ENCODE measurements at regions not wholly inside any gene's neighbourhood (a gene's known extent, or its start where the extent isn't known, plus 50 kb on each side); places are given as distances from the start of the nearest gene placed in this dataset.

GRCh38 chr5:18052569-18052968, 418.3 kb downstream of the TAF11L14 start (continued):
- TF ChIP-seq ZNF462 (CRISPR knock-in tag; IDR thresholded peaks at IDR 0.05) (no peak), ZNF114 (CRISPR knock-in tag; IDR thresholded peaks at IDR 0.05) (no peak), ETS1 (IDR thresholded peaks at IDR 0.05) (no peak), EZH2 (IDR thresholded peaks at IDR 0.05; ENCODE audit: low read depth, unreplicated experiment) (no peak), ZNF331 (CRISPR knock-in tag; IDR thresholded peaks at IDR 0.05; ENCODE audit: low read depth) (no peak), CTCF (conservative IDR thresholded peaks at IDR 0.05; ENCODE audit: low read depth in 2 of 2) (no peak)

GRCh38 chr5:18057725-18058124, 423.5 kb downstream of the TAF11L14 start:
- H3K36me3 Mint-ChIP-seq (ENCODE audit: low read depth), result no peaks in the 10 kb centered on the region
- Histone ChIP-seq H3K27me3 (ENCODE audit: insufficient read depth) (no peaks in the 10 kb centered on the region), H2AFZ (no peak overlapping the region), H4K20me1 (replicated peaks; ENCODE audit: insufficient read depth) (no peaks in the 10 kb centered on the region), H3K4me2 (no peak overlapping the region), H3K9me2 (ENCODE audit: insufficient read depth) (0 out of 2 replicates have a peak, but pooled peaks cover 6% of the 10 kb centered on the region), H3K4me1 (ENCODE audit: insufficient read depth) (no peaks in the 10 kb centered on the region), H3K27ac (ENCODE audit: low read depth) (no peak overlapping the region), H3K79me2 (replicated peaks; ENCODE audit: insufficient read depth) (no peaks in the 10 kb centered on the region), H3K36me3 (ENCODE audit: insufficient read depth) (no peaks in the 10 kb centered on the region), H3F3A (replicated peaks; ENCODE audit: low read depth) (no peaks in the 10 kb centered on the region), H3K4me3 (no peak overlapping the region)
- no peak overlapping the region for H3K27ac Mint-ChIP-seq
- H3K4me1 Mint-ChIP-seq, result no peaks in the 10 kb centered on the region
- no peaks in the 10 kb centered on the region for H3K9me3 Mint-ChIP-seq
- no peaks in the 10 kb centered on the region for H3K27me3 Mint-ChIP-seq (ENCODE audit: insufficient read depth, low read depth, poor library complexity)
- H3K4me3 Mint-ChIP-seq, result no peak overlapping the region
- ATAC-seq, result no peak
- no peak for DNase-seq (ENCODE audit: low spot score)
- TF ChIP-seq ZNF114 (CRISPR knock-in tag; IDR thresholded peaks at IDR 0.05) (no peak), EZH2 (IDR thresholded peaks at IDR 0.05; ENCODE audit: low read depth, unreplicated experiment) (no peak), JUNB (IDR thresholded peaks at IDR 0.05; ENCODE audit: unreplicated experiment) (no peak), REST (IDR thresholded peaks at IDR 0.05; ENCODE audit: unreplicated experiment) (no peak), ETS1 (IDR thresholded peaks at IDR 0.05) (no peak), NANOG (IDR thresholded peaks at IDR 0.05; ENCODE audit: borderline replicate concordance) (no peak), POLR2AphosphoS5 (IDR thresholded peaks at IDR 0.05; ENCODE audit: low read depth) (no peak), ZNF331 (CRISPR knock-in tag; IDR thresholded peaks at IDR 0.05; ENCODE audit: low read depth) (no peak)
